Left lung (tissue), 4 donors: ENCODE measurements at regions not wholly inside any gene's neighbourhood (a gene's known extent, or its start where the extent isn't known, plus 50 kb on each side); places are given as distances from the start of the nearest gene placed in this dataset.
A peak's percentile ranks its signal among the peaks of the same experiment; 100 is the strongest.

Source experiments
- ATAC-seq: fragments of 200-7000 bp; cut with Tn5 transposase; one replicate; pipeline ENCODE4 v1.9.1; 2020; ENCODE audit warnings: moderate library complexity
- DNase-seq, 4 donors: peaks; one replicate each; pipeline ENCODE4 v3.0.0-alpha.2; 2013 to 2020
- H3K27ac ChIP-seq, 2 donors: fragments of 200-600 bp; sonication (generic) in 1 of 2; one replicate each; pipeline versions ENCODE4 v1.5.0 to v1.8.0; 2020 to 2021
- H3K27me3 ChIP-seq, 2 donors: fragments of 200-600 bp; sonication (generic) in 1 of 2; one replicate each; pipeline versions ENCODE4 v1.5.0 to v1.8.0; 2020 to 2021
- H3K36me3 ChIP-seq, 2 donors: fragments of 200-600 bp; sonication (generic) in 1 of 2; one replicate each; pipeline versions ENCODE4 v1.5.0 to v1.8.0; 2020 to 2021
- H3K4me1 ChIP-seq, 2 donors: fragments of 200-600 bp; one replicate each; pipeline ENCODE4 v1.8.0; 2021
- H3K4me3 ChIP-seq, 2 donors: fragments of 200-600 bp; sonication (generic) in 1 of 2; one replicate each; pipeline versions ENCODE4 v1.5.0 to v1.8.0; 2020 to 2021; ENCODE audit warnings: mild to moderate bottlenecking in 1 of 2
- H3K9me3 ChIP-seq, 2 donors: fragments of 200-600 bp; sonication (generic) in 1 of 2; one replicate each; pipeline versions ENCODE4 v1.5.0 to v1.8.0; 2020 to 2021
- CTCF ChIP-seq, 2 donors: fragments of 200-600 bp; sonication (generic) in 1 of 2; IDR thresholded peaks; one replicate each; pipeline versions ENCODE4 v1.5.0 to v1.8.0; 2021; ENCODE audit warnings: antibody characterized with exemption in 2 of 2
- intact Hi-C, 2 donors: fragments of 100-400 bp; cut with DNase I; formaldehyde crosslinking; loops; one replicate each; pipeline versions ENCODE4 v1.11.2 to v1.14.2; 2022
- donor health status: DM: no; HTN: yes; CAD: no.
- donor health status: DM: no; HTN: no; CAD: no.

GRCh38 chr21:35219291-35219690, 170.2 kb upstream of the RUNX1 start:
- H3K4me1 ChIP-seq: peaks cover 0 to 10% of the 10 kb centered on the region in 2 donors
- no peak for TF ChIP-seq CTCF (IDR thresholded peaks at IDR 0.05)
- ATAC-seq (no peak), DNase-seq (no peak)
- H3K27me3 ChIP-seq: no peaks in the 10 kb centered on the region
- intact Hi-C loops: no loop called here
- no peak overlapping the region for H3K27ac ChIP-seq
- H3K4me3 ChIP-seq: no peak overlapping the region
- no peaks in the 10 kb centered on the region for H3K9me3 ChIP-seq
- no peaks in the 10 kb centered on the region for H3K36me3 ChIP-seq

- peak; percentile 84 for ATAC-seq
- H3K36me3 ChIP-seq: no peaks in the 10 kb centered on the region
- peak overlapping the region in 1 of 2 donors; percentile 37 for H3K27ac ChIP-seq
Observed at GRCh38 chr21:35217504-35218060, 168.5 kb upstream of the RUNX1 start.

GRCh38 chr21:35216996-35217395, 167.9 kb upstream of the RUNX1 start:
- H3K4me1 ChIP-seq: no peaks in the 10 kb centered on the region
- H3K4me3 ChIP-seq: no peak overlapping the region
- intact Hi-C loops: no loop called here
- DNase-seq: no peak
- H3K9me3 ChIP-seq: no peaks in the 10 kb centered on the region
- ATAC-seq: peak; percentile 57
- no peaks in the 10 kb centered on the region for H3K27me3 ChIP-seq
- TF ChIP-seq CTCF (IDR thresholded peaks at IDR 0.05): no peak
- peak overlapping the region in 1 of 2 donors; percentile 23 for H3K27ac ChIP-seq
- H3K36me3 ChIP-seq: no peaks in the 10 kb centered on the region

More at GRCh38 chr21:35217504-35218060, 168.5 kb upstream of the RUNX1 start:
- peak in 1 of 4 donors; percentile 39 for DNase-seq
- intact Hi-C loops: no loop called here
- peaks cover 0 to 5% of the 10 kb centered on the region in 2 donors for H3K4me1 ChIP-seq
- no peaks in the 10 kb centered on the region for H3K9me3 ChIP-seq
- H3K4me3 ChIP-seq: no peak overlapping the region
- no peaks in the 10 kb centered on the region for H3K27me3 ChIP-seq
- TF ChIP-seq CTCF (IDR thresholded peaks at IDR 0.05): no peak

- intact Hi-C loops: no loop called here
- no peak overlapping the region for H3K27ac ChIP-seq
- TF ChIP-seq CTCF (IDR thresholded peaks at IDR 0.05): no peak
- H3K4me3 ChIP-seq: no peak overlapping the region
- no peaks in the 10 kb centered on the region for H3K27me3 ChIP-seq
- no peak for ATAC-seq
- DNase-seq: no peak
- H3K36me3 ChIP-seq: no peaks in the 10 kb centered on the region
- H3K4me1 ChIP-seq: no peaks in the 10 kb centered on the region
- no peaks in the 10 kb centered on the region for H3K9me3 ChIP-seq
Observed at GRCh38 chr21:35215870-35216269, 166.8 kb upstream of the RUNX1 start.

GRCh38 chr21:35212393-35213127, 163.5 kb upstream of the RUNX1 start:
- Histone ChIP-seq H3K27ac (peak overlapping the region in 1 of 2 donors; percentile 9), H3K9me3 (no peaks in the 10 kb centered on the region), H3K4me1 (no peaks in the 10 kb centered on the region), H3K27me3 (no peaks in the 10 kb centered on the region), H3K36me3 (no peaks in the 10 kb centered on the region), H3K4me3 (no peak overlapping the region)
- TF ChIP-seq CTCF (IDR thresholded peaks at IDR 0.05): no peak
- peak; percentile 38 for ATAC-seq
- DNase-seq: peak in 2 of 4 donors; percentile 67 to 79
- intact Hi-C loops: no loop called here
